Neural cell (in vitro differentiated cells): ENCODE measurements at regions not wholly inside any gene's neighbourhood (a gene's known extent, or its start where the extent isn't known, plus 50 kb on each side); places are given as distances from the start of the nearest gene placed in this dataset.
"Not testable (repeated sequence)": the region's sequence is repeated elsewhere in the genome, so short reads cannot be mapped to it uniquely, and the experiment has no call there.

ENCODE experiments used
- H2AFZ ChIP-seq: fragments of 200-600, 300-800 bp; sonication (generic), shearing (Covaris generic); 2 replicates; pipeline ENCODE4 v1.6.0; 2014; ENCODE audit warnings: low read depth, mild to moderate bottlenecking, antibody characterized with exemption, low read length, moderate library complexity
- H3F3A ChIP-seq: fragments of 200-600 bp; shearing (Covaris generic); 2 replicates; pipeline ENCODE4 v1.6.1; 2016; ENCODE audit warnings: mild to moderate bottlenecking, moderate library complexity, mixed read lengths, antibody characterized with exemption, low read length; ENCODE audit not compliant: insufficient read depth, poor library complexity, severe bottlenecking
- H3K27ac ChIP-seq: fragments of 200-600, 300-800 bp; sonication (generic), shearing (Covaris generic); 2 replicates; pipeline ENCODE4 v1.5.1; 2014; ENCODE audit warnings: mild to moderate bottlenecking, low read length, moderate library complexity
- H3K27me3 ChIP-seq: fragments of 300-800, 200-600 bp; sonication (generic), shearing (Covaris generic); 2 replicates; pipeline ENCODE4 v1.6.0; 2014; ENCODE audit warnings: mild to moderate bottlenecking, low read depth, low read length, moderate library complexity; ENCODE audit not compliant: insufficient read depth
- H3K36me3 ChIP-seq: fragments of 300-800, 200-600 bp; sonication (generic), shearing (Covaris generic); 2 replicates; pipeline ENCODE4 v1.5.1; 2014; ENCODE audit warnings: mild to moderate bottlenecking, antibody characterized with exemption, low read length, moderate library complexity; ENCODE audit not compliant: insufficient read depth
- H3K4me2 ChIP-seq: fragments of 300-800, 200-600 bp; sonication (generic), shearing (Covaris generic); 2 replicates; pipeline ENCODE4 v1.6.0; 2014; ENCODE audit warnings: mild to moderate bottlenecking, low read length
- H3K4me3 ChIP-seq: fragments of 300-800, 200-600 bp; sonication (generic), shearing (Covaris generic); 2 replicates; pipeline ENCODE4 v1.5.1; 2014; ENCODE audit warnings: mild to moderate bottlenecking, low read length, moderate library complexity
- H3K79me2 ChIP-seq: fragments of 200-600 bp; shearing (Covaris generic); replicated peaks from 2 replicates; pipeline ENCODE4 v1.6.0; 2014; ENCODE audit warnings: mild to moderate bottlenecking, low read length, moderate library complexity; ENCODE audit not compliant: insufficient read depth
- H3K9ac ChIP-seq: fragments of 300-800, 200-600 bp; sonication (generic), shearing (Covaris generic); 2 replicates; pipeline ENCODE4 v1.6.1; 2016; ENCODE audit warnings: mild to moderate bottlenecking, low read length, mixed read lengths
- H3K9me2 ChIP-seq: fragments of 200-600 bp; shearing (Covaris generic); 2 replicates; pipeline ENCODE4 v1.6.1; 2016; ENCODE audit warnings: mild to moderate bottlenecking, low read length, mixed read lengths; ENCODE audit not compliant: insufficient read depth
- H3K9me3 ChIP-seq: fragments of 200-600, 300-800 bp; sonication (generic), shearing (Covaris generic); 2 replicates; pipeline ENCODE4 v1.6.1; 2016; ENCODE audit warnings: mild to moderate bottlenecking, mixed run types, low read length, moderate library complexity, mixed read lengths
- H4K20me1 ChIP-seq: fragments of 200-600 bp; shearing (Covaris generic); 2 replicates; pipeline ENCODE4 v1.6.1; 2016; ENCODE audit warnings: mild to moderate bottlenecking, mixed run types; ENCODE audit not compliant: insufficient read depth
- EP300 ChIP-seq: fragments of 450-650 bp; conservative IDR thresholded peaks from 2 replicates; pipeline ENCODE4 v1.6.1; 2014; ENCODE audit warnings: antibody characterized with exemption, mild to moderate bottlenecking, moderate library complexity; ENCODE audit not compliant: poor library complexity, severe bottlenecking
- EZH2 ChIP-seq: fragments of 200-600, 300-800 bp; shearing (Covaris generic), sonication (generic); IDR thresholded peaks from 2 replicates; pipeline ENCODE4 v1.6.1; 2014; ENCODE audit warnings: antibody characterized with exemption, low read length, borderline replicate concordance, mild to moderate bottlenecking; ENCODE audit not compliant: insufficient read depth, poor library complexity, severe bottlenecking
- MXI1 ChIP-seq: fragments of 450-650 bp; conservative IDR thresholded peaks from 2 replicates; pipeline ENCODE4 v1.6.1; 2014; ENCODE audit warnings: antibody characterized with exemption, mild to moderate bottlenecking; ENCODE audit not compliant: poor library complexity, severe bottlenecking
- POLR2AphosphoS5 ChIP-seq: IDR thresholded peaks from 2 replicates; pipeline ENCODE4 v1.6.1; 2012
- RAD21 ChIP-seq: fragments of 450-650 bp; conservative IDR thresholded peaks from 2 replicates; pipeline ENCODE4 v1.6.1; 2014; ENCODE audit warnings: antibody characterized with exemption, mild to moderate bottlenecking, moderate library complexity
- SMC3 ChIP-seq: fragments of 450-650 bp; conservative IDR thresholded peaks from 2 replicates; pipeline ENCODE4 v1.6.1; 2014; ENCODE audit warnings: antibody characterized with exemption, mild to moderate bottlenecking, moderate library complexity; ENCODE audit not compliant: poor library complexity
- TAF1 ChIP-seq: IDR thresholded peaks from 2 replicates; pipeline ENCODE4 v1.6.1; 2012; ENCODE audit warnings: low read depth
- TF ChIP-seq, protein P1 (sequence below): fragments of 450-650 bp; IDR thresholded peaks from 2 replicates; pipeline ENCODE4 v1.5.1; 2014; ENCODE audit warnings: antibody characterized with exemption, mild to moderate bottlenecking, moderate library complexity; ENCODE audit not compliant: poor library complexity, severe bottlenecking
- TF ChIP-seq, protein P2 (sequence below): IDR thresholded peaks from 2 replicates; pipeline ENCODE4 v1.6.1; 2012; ENCODE audit warnings: borderline replicate concordance

DNA sequence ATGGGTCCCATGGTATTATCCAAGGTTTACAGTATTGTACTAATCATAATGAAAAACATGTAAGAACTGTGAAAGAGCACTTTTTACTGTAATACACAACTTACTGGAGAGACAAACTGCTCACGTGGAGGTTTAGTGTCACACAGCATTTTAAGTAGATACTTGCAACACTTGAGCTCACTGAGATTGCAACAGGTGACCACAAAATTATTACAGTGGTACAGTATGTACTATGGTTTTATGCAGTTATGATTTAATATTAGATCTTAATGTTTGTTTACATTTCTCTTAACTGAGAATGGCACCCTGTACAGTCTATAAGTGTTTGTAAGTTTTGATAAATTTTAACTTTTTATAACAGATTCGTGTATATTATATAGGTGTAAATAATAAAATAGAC lies 118.6 kb upstream of the SKOR2 start:
- H4K20me1 ChIP-seq = no peaks in the 10 kb centered on the region
- no peak overlapping the region for H3K9ac ChIP-seq
- no peaks in the 10 kb centered on the region for H3K36me3 ChIP-seq
- H3K4me3 ChIP-seq = no peak overlapping the region
- no peaks in the 10 kb centered on the region for H3K9me3 ChIP-seq
- no peak overlapping the region for H3K4me2 ChIP-seq
- H2AFZ ChIP-seq = no peak overlapping the region
- no peaks in the 10 kb centered on the region for H3K27me3 ChIP-seq
- TF ChIP-seq TAF1 (no peak), MXI1 (no peak), SMC3 (no peak), RAD21 (no peak), EP300 (no peak), EZH2 (no peak), POLR2AphosphoS5 (no peak)
- TF ChIP-seq, protein P1, sequence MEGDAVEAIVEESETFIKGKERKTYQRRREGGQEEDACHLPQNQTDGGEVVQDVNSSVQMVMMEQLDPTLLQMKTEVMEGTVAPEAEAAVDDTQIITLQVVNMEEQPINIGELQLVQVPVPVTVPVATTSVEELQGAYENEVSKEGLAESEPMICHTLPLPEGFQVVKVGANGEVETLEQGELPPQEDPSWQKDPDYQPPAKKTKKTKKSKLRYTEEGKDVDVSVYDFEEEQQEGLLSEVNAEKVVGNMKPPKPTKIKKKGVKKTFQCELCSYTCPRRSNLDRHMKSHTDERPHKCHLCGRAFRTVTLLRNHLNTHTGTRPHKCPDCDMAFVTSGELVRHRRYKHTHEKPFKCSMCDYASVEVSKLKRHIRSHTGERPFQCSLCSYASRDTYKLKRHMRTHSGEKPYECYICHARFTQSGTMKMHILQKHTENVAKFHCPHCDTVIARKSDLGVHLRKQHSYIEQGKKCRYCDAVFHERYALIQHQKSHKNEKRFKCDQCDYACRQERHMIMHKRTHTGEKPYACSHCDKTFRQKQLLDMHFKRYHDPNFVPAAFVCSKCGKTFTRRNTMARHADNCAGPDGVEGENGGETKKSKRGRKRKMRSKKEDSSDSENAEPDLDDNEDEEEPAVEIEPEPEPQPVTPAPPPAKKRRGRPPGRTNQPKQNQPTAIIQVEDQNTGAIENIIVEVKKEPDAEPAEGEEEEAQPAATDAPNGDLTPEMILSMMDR = no peak
- TF ChIP-seq, protein P2, sequence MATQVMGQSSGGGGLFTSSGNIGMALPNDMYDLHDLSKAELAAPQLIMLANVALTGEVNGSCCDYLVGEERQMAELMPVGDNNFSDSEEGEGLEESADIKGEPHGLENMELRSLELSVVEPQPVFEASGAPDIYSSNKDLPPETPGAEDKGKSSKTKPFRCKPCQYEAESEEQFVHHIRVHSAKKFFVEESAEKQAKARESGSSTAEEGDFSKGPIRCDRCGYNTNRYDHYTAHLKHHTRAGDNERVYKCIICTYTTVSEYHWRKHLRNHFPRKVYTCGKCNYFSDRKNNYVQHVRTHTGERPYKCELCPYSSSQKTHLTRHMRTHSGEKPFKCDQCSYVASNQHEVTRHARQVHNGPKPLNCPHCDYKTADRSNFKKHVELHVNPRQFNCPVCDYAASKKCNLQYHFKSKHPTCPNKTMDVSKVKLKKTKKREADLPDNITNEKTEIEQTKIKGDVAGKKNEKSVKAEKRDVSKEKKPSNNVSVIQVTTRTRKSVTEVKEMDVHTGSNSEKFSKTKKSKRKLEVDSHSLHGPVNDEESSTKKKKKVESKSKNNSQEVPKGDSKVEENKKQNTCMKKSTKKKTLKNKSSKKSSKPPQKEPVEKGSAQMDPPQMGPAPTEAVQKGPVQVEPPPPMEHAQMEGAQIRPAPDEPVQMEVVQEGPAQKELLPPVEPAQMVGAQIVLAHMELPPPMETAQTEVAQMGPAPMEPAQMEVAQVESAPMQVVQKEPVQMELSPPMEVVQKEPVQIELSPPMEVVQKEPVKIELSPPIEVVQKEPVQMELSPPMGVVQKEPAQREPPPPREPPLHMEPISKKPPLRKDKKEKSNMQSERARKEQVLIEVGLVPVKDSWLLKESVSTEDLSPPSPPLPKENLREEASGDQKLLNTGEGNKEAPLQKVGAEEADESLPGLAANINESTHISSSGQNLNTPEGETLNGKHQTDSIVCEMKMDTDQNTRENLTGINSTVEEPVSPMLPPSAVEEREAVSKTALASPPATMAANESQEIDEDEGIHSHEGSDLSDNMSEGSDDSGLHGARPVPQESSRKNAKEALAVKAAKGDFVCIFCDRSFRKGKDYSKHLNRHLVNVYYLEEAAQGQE = no peak
- H3K27ac ChIP-seq = no peak overlapping the region
- no peaks in the 10 kb centered on the region for H3F3A ChIP-seq
- no peaks in the 10 kb centered on the region for H3K9me2 ChIP-seq
- no peaks in the 10 kb centered on the region for H3K79me2 ChIP-seq

DNA sequence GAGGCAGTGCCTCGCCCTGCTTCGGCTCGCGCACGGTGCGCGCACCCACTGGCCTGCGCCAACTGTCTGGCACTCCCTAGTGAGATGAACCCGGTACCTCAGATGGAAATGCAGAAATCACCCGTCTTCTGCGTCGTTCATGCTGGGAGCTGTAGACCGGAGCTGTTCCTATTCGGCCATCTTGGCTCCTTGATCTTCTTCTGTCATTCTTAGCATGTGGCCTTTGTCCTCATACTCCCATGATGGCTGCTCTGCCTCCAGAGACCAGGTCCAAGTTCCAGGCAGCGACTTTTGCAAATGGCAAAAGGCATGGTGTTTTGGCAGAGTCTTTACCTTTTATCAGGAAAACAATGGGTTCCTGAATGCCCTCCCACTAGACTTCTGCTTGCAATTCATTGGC lies 102.6 kb upstream of the SKOR2 start:
- not testable (repeated sequence) for H4K20me1 ChIP-seq, H3K79me2 ChIP-seq, H3K9me2 ChIP-seq, H2AFZ ChIP-seq, H3K36me3 ChIP-seq, H3F3A ChIP-seq, H3K4me2 ChIP-seq, H3K9ac ChIP-seq, H3K9me3 ChIP-seq, H3K27me3 ChIP-seq, H3K27ac ChIP-seq, H3K4me3 ChIP-seq

DNA sequence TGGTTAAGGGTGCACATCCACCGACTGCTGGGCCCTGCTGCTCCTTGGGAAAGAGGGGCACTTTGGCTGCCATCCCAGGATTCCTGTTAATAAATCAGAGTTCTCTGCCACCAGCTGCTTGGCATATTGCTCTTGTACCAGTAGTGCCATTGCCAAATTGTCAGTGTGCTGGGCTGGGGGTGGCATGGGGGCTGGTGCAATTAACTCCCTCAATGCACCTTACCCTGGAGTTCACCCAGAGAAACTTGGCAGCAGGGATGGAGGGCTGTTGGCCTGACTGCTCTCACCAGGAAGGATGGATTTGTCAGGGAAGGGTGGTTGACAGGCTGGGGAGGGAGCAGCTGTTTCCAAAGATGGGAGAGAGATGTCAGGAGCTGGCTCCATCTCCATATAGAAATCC lies 94.6 kb upstream of the SKOR2 start:
- Histone ChIP-seq H3K9me3 (no peaks in the 10 kb centered on the region), H3K9me2 (no peaks in the 10 kb centered on the region), H3K79me2 (no peaks in the 10 kb centered on the region), H3K36me3 (no peaks in the 10 kb centered on the region), H3K4me2 (no peak overlapping the region), H3K9ac (no peak overlapping the region), H3F3A (no peaks in the 10 kb centered on the region), H3K27ac (no peak overlapping the region), H3K27me3 (no peaks in the 10 kb centered on the region), H4K20me1 (no peaks in the 10 kb centered on the region), H2AFZ (no peak overlapping the region), H3K4me3 (no peak overlapping the region)
- TF ChIP-seq SMC3 = no peak
